ENCODE measurements at regions not wholly inside any gene's neighbourhood (a gene's known extent, or its start where the extent isn't known, plus 50 kb on each side); places are given as distances from the start of the nearest gene placed in this dataset.

DNA sequence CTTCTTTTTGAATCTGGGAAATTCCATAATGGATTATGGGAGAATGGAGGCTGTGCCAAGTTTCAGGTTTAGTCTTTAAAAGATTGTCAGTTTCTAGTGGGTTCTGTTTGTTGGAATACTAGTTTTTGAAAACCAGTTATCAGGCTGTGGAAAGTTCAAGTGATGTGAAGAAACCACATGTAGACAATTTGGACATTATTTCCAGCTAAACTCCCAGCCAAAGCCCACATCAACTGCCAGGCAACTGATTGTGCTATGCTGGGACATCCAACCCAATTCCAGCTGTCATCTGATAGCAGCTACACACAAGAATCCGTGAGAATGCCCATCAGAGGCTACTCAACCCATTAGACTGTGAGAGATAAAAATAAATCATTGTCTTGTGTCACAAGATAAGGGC lies 546.1 kb upstream of the ADAMTS5 start:
- no peaks in the 10 kb centered on the region for H3K27me3 ChIP-seq (ENCODE audit: control insufficient read depth in 3 of 3, insufficient read depth in 3 of 3, low read length in 3 of 3)
- H3K4me1 ChIP-seq (ENCODE audit: control insufficient read depth in 3 of 3, insufficient read depth in 2 of 3, low read depth in 1 of 3, low read length in 2 of 3), result no peaks in the 10 kb centered on the region
- FAIRE-seq (no peak), DNase-seq (no peak)
- H3K36me3 ChIP-seq (ENCODE audit: control insufficient read depth in 3 of 3, insufficient read depth in 2 of 3, low read depth in 1 of 3, low read length in 3 of 3), result no peaks in the 10 kb centered on the region
- H3K4me3 ChIP-seq (ENCODE audit: low read depth in 1 of 3, low read length in 3 of 3), result no peak overlapping the region
- peaks cover 0 to 6% of the 10 kb centered on the region in 2 donors for H3K9me3 ChIP-seq (ENCODE audit: control insufficient read depth in 2 of 2, insufficient read depth in 1 of 2, low read depth in 1 of 2, low read length in 1 of 2)
- no peak overlapping the region for H3K27ac ChIP-seq (ENCODE audit: low read depth in 1 of 3, low read length in 2 of 3)
- WGBS, 3 donors, result 44 to 51% (median 48%) methylated on average over 1 of the region's 1 CpG

DNA sequence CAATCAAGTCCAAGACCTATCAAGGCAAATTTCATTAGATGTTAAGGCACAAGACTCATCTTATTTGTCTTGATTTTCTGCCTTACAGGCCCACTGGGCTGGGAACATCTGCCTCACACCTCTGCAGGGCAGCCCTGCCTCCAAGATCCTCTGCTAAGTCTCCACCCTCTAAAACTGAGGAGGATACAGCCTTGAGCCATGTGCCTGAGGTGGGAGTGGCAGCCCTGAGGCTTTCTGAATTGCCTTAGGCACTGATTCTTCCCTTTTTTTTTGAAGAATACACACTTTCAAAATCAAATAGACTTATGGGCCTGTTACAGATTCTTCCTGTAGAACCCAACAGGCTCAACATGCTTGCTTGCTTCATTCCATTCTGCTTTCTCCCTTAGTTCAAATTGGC lies 544.3 kb upstream of the ADAMTS5 start:
- Histone ChIP-seq H3K27me3 (ENCODE audit: control insufficient read depth in 3 of 3, insufficient read depth in 3 of 3, low read length in 3 of 3) (no peaks in the 10 kb centered on the region), H3K9me3 (ENCODE audit: control insufficient read depth in 2 of 2, insufficient read depth in 1 of 2, low read depth in 1 of 2, low read length in 1 of 2) (no peaks in the 10 kb centered on the region), H3K4me1 (ENCODE audit: control insufficient read depth in 3 of 3, insufficient read depth in 2 of 3, low read depth in 1 of 3, low read length in 2 of 3) (no peaks in the 10 kb centered on the region), H3K27ac (ENCODE audit: low read depth in 1 of 3, low read length in 2 of 3) (no peak overlapping the region), H3K4me3 (ENCODE audit: low read depth in 1 of 3, low read length in 3 of 3) (no peak overlapping the region), H3K36me3 (ENCODE audit: control insufficient read depth in 3 of 3, insufficient read depth in 2 of 3, low read depth in 1 of 3, low read length in 3 of 3) (no peaks in the 10 kb centered on the region)
- no peak for FAIRE-seq
- no peak for DNase-seq

DNA sequence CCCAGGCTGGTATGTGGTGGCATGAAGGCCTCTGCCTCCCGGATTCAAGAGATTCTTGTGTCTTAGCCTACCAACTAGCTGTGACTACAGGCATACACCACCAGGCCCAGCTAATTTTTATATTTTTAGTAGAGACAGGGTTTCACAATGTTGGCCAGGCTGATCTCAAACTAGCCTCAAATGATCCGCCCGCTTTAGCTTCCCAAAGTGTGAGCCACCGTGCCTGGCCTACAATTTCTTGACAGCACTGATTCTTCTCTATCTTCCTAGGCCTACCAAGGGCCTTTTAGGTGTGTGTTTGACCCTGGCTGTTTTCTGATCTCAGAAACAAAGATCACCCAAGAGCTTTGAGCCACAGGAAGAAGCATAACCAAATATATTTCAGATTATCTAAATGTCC lies 540.8 kb upstream of the ADAMTS5 start:
- Histone ChIP-seq H3K4me1 (ENCODE audit: control insufficient read depth in 3 of 3, insufficient read depth in 2 of 3, low read depth in 1 of 3, low read length in 2 of 3) (no peaks in the 10 kb centered on the region), H3K9me3 (ENCODE audit: control insufficient read depth in 2 of 2, insufficient read depth in 1 of 2, low read depth in 1 of 2, low read length in 1 of 2) (no peaks in the 10 kb centered on the region), H3K27me3 (ENCODE audit: control insufficient read depth in 3 of 3, insufficient read depth in 3 of 3, low read length in 3 of 3) (no peaks in the 10 kb centered on the region), H3K36me3 (ENCODE audit: control insufficient read depth in 3 of 3, insufficient read depth in 2 of 3, low read depth in 1 of 3, low read length in 3 of 3) (no peaks in the 10 kb centered on the region), H3K4me3 (ENCODE audit: low read depth in 1 of 3, low read length in 3 of 3) (no peak overlapping the region), H3K27ac (ENCODE audit: low read depth in 1 of 3, low read length in 2 of 3) (no peak overlapping the region)
- DNase-seq (no peak), FAIRE-seq (no peak)
- WGBS, 3 donors, result 85 to 96% (median 90%) methylated on average over 4 of the region's 4 CpGs

DNA sequence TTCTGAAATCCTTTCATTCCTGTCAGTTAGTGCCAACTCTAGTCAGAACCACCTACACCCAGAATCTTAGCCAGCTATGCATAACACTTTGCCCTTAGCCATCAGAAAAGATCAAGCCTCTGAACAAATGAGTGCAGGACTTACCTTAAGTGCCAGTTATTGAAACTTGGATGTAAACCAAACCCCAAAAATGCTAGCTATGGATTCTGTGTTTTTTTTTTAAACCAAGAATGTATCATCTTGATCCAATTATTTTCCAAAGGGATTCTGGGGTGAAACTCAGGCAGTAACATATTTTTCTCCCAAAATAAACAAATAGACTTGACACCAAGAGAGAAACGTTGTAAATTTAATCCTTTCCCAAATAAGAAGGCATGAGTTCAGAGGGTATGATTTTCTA lies 538.6 kb upstream of the ADAMTS5 start:
- Histone ChIP-seq H3K36me3 (ENCODE audit: control insufficient read depth in 3 of 3, insufficient read depth in 2 of 3, low read depth in 1 of 3, low read length in 3 of 3) (no peaks in the 10 kb centered on the region), H3K27me3 (ENCODE audit: control insufficient read depth in 3 of 3, insufficient read depth in 3 of 3, low read length in 3 of 3) (no peaks in the 10 kb centered on the region), H3K27ac (ENCODE audit: low read depth in 1 of 3, low read length in 2 of 3) (no peak overlapping the region), H3K9me3 (ENCODE audit: control insufficient read depth in 2 of 2, insufficient read depth in 1 of 2, low read depth in 1 of 2, low read length in 1 of 2) (no peaks in the 10 kb centered on the region), H3K4me1 (ENCODE audit: control insufficient read depth in 3 of 3, insufficient read depth in 2 of 3, low read depth in 1 of 3, low read length in 2 of 3) (no peaks in the 10 kb centered on the region), H3K4me3 (ENCODE audit: low read depth in 1 of 3, low read length in 3 of 3) (no peak overlapping the region)
- no peak for FAIRE-seq
- DNase-seq, result no peak
- WGBS, 3 donors, result 6 to 20% (median 16%) methylated on average over 1 of the region's 1 CpG

DNA sequence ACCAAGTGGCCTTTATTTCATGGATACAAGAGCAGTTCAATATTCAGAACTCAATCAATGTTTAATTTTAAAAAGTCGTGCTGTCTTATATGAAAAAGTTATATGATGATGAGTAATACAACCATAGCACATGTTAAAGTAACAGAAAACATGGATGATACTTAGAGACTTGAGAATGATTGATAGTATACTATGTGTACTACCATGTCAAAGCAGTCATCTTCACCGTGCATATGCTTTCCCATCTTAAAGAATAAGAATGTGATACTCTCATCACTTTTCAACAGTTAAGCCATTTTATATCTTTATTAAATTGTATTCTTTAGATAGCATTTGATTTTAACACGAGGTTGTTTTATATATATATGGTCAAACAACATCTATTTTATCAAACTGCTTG lies 535.9 kb upstream of the ADAMTS5 start:
- no peak for FAIRE-seq
- DNase-seq, result no peak
- 74 to 84% (median 77%) methylated on average over 3 of the region's 3 CpGs for WGBS, 3 donors

DNA sequence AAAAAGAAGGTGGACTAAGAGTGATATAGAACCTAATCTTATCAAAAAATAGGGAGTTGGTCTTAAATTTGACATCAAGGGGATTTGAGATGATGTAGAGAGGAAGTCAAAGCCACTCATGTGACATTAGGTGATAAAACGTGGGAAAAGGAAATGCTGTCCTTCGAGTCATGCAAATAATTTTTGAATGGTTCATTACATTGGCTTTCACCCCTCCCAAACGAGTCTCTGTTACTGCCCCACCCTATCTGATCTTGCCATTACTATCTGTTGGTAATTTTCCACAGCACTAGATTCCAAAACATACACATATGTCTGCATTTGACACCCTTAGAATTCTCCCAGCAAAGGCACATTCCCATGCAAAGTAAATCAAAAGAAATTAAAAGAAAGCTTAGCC lies 531.1 kb upstream of the ADAMTS5 start:
- Histone ChIP-seq H3K27ac (ENCODE audit: low read depth in 1 of 3, low read length in 2 of 3) (no peak overlapping the region), H3K4me1 (ENCODE audit: control insufficient read depth in 3 of 3, insufficient read depth in 2 of 3, low read depth in 1 of 3, low read length in 2 of 3) (no peaks in the 10 kb centered on the region), H3K27me3 (ENCODE audit: control insufficient read depth in 3 of 3, insufficient read depth in 3 of 3, low read length in 3 of 3) (no peaks in the 10 kb centered on the region), H3K4me3 (ENCODE audit: low read depth in 1 of 3, low read length in 3 of 3) (no peak overlapping the region), H3K36me3 (ENCODE audit: control insufficient read depth in 3 of 3, insufficient read depth in 2 of 3, low read depth in 1 of 3, low read length in 3 of 3) (no peaks in the 10 kb centered on the region), H3K9me3 (ENCODE audit: control insufficient read depth in 2 of 2, insufficient read depth in 1 of 2, low read depth in 1 of 2, low read length in 1 of 2) (no peaks in the 10 kb centered on the region)
- DNase-seq, result no peak
- WGBS, 3 donors, result 9 to 31% (median 12%) methylated on average over 3 of the region's 3 CpGs
- FAIRE-seq, result no peak

More for the DNA sequence above, 535.9 kb upstream of the ADAMTS5 start:
- H3K36me3 ChIP-seq (ENCODE audit: control insufficient read depth in 3 of 3, insufficient read depth in 2 of 3, low read depth in 1 of 3, low read length in 3 of 3), result no peaks in the 10 kb centered on the region
- no peak overlapping the region for H3K27ac ChIP-seq (ENCODE audit: low read depth in 1 of 3, low read length in 2 of 3)
- H3K9me3 ChIP-seq (ENCODE audit: control insufficient read depth in 2 of 2, insufficient read depth in 1 of 2, low read depth in 1 of 2, low read length in 1 of 2), result no peaks in the 10 kb centered on the region
- no peaks in the 10 kb centered on the region for H3K4me1 ChIP-seq (ENCODE audit: control insufficient read depth in 3 of 3, insufficient read depth in 2 of 3, low read depth in 1 of 3, low read length in 2 of 3)
- H3K27me3 ChIP-seq (ENCODE audit: control insufficient read depth in 3 of 3, insufficient read depth in 3 of 3, low read length in 3 of 3), result no peaks in the 10 kb centered on the region
- H3K4me3 ChIP-seq (ENCODE audit: low read depth in 1 of 3, low read length in 3 of 3), result no peak overlapping the region

DNA sequence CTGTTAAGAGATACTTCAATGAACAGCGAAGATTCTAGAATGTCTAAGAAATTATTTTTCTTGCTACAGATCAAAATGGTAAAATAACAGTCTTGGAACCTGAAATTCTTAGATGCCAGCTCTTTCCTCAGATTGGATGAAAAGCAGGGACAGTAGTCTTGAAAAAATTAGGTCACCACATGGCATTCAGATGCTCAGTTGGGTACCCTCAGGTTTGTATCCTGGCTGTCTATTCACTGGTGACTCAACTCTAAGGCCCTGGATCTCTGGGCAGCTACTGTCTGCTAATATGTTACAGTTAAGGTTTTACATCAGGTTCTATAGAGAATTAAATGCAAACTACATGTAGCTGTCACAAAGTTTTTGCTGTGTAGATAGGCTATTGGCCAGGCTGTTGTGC lies 528.9 kb upstream of the ADAMTS5 start:
- H3K9me3 ChIP-seq (ENCODE audit: control insufficient read depth in 2 of 2, insufficient read depth in 1 of 2, low read depth in 1 of 2, low read length in 1 of 2), result no peaks in the 10 kb centered on the region
- DNase-seq (no peak), FAIRE-seq (no peak)
- no peaks in the 10 kb centered on the region for H3K4me1 ChIP-seq (ENCODE audit: control insufficient read depth in 3 of 3, insufficient read depth in 2 of 3, low read depth in 1 of 3, low read length in 2 of 3)
- no peaks in the 10 kb centered on the region for H3K36me3 ChIP-seq (ENCODE audit: control insufficient read depth in 3 of 3, insufficient read depth in 2 of 3, low read depth in 1 of 3, low read length in 3 of 3)
- H3K4me3 ChIP-seq (ENCODE audit: low read depth in 1 of 3, low read length in 3 of 3), result no peak overlapping the region
- WGBS, 3 donors, result 88 to 100% (median 95%) methylated on average over 1 of the region's 1 CpG
- H3K27ac ChIP-seq (ENCODE audit: low read depth in 1 of 3, low read length in 2 of 3), result no peak overlapping the region
- H3K27me3 ChIP-seq (ENCODE audit: control insufficient read depth in 3 of 3, insufficient read depth in 3 of 3, low read length in 3 of 3), result no peaks in the 10 kb centered on the region

DNA sequence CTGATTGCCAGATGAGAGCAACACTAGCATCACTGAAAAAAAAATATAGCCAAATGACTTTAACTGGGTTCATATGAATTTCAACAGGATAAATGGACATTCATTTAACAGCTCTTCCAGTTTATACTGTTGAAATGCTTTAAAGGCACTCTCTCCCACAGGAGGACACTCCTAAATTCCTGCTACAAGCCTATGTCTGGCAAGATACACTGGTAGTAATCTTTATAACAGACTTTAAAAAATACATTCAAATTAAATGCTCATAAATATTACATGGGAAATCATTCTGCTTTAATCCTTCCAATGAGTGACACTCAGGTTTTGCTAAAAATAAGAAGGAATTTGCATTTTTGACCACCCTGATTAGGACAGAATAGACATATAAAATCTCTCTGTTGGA lies 526.7 kb upstream of the ADAMTS5 start:
- Histone ChIP-seq H3K4me1 (ENCODE audit: control insufficient read depth in 3 of 3, insufficient read depth in 2 of 3, low read depth in 1 of 3, low read length in 2 of 3) (no peaks in the 10 kb centered on the region), H3K36me3 (ENCODE audit: control insufficient read depth in 3 of 3, insufficient read depth in 2 of 3, low read depth in 1 of 3, low read length in 3 of 3) (no peaks in the 10 kb centered on the region), H3K27ac (ENCODE audit: low read depth in 1 of 3, low read length in 2 of 3) (no peak overlapping the region), H3K9me3 (ENCODE audit: control insufficient read depth in 2 of 2, insufficient read depth in 1 of 2, low read depth in 1 of 2, low read length in 1 of 2) (no peaks in the 10 kb centered on the region), H3K27me3 (ENCODE audit: control insufficient read depth in 3 of 3, insufficient read depth in 3 of 3, low read length in 3 of 3) (no peaks in the 10 kb centered on the region), H3K4me3 (ENCODE audit: low read depth in 1 of 3, low read length in 3 of 3) (no peak overlapping the region)
- FAIRE-seq (no peak), DNase-seq (no peak)

DNA sequence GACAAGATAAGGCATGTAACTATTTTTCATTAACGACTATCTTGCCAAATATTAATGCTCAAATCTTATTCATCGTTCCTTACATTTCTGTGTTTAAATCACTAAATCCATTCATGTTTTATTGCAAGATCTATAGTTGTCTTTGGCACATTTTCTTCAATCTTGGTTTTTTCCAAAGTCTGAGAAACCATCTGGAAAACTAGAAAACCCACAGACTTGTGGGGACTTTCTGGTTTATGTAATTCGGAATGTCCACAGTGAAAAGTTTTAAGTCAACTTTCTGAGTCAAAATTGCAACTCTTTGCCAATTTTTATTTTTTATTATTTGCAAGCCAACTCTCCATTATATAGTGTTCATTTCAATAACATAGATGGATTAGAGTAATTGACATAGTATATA lies 520.8 kb upstream of the ADAMTS5 start:
- Histone ChIP-seq H3K36me3 (ENCODE audit: control insufficient read depth in 3 of 3, insufficient read depth in 2 of 3, low read depth in 1 of 3, low read length in 3 of 3) (no peaks in the 10 kb centered on the region), H3K27me3 (ENCODE audit: control insufficient read depth in 3 of 3, insufficient read depth in 3 of 3, low read length in 3 of 3) (no peaks in the 10 kb centered on the region), H3K4me1 (ENCODE audit: control insufficient read depth in 3 of 3, insufficient read depth in 2 of 3, low read depth in 1 of 3, low read length in 2 of 3) (no peaks in the 10 kb centered on the region), H3K9me3 (ENCODE audit: control insufficient read depth in 2 of 2, insufficient read depth in 1 of 2, low read depth in 1 of 2, low read length in 1 of 2) (no peaks in the 10 kb centered on the region), H3K27ac (ENCODE audit: low read depth in 1 of 3, low read length in 2 of 3) (no peak overlapping the region), H3K4me3 (ENCODE audit: low read depth in 1 of 3, low read length in 3 of 3) (no peak overlapping the region)
- WGBS, 3 donors, result 83 to 89% (median 85%) methylated on average over 3 of the region's 3 CpGs
- no peak for DNase-seq
- no peak for FAIRE-seq
